HG02970 (cell line): ENCODE measurements at regions not wholly inside any gene's neighbourhood (a gene's known extent, or its start where the extent isn't known, plus 50 kb on each side); places are given as distances from the start of the nearest gene placed in this dataset.
A peak's percentile ranks its signal among the peaks of the same experiment; 100 is the strongest.
"Not testable (repeated sequence)": the region's sequence is repeated elsewhere in the genome, so short reads cannot be mapped to it uniquely, and the experiment has no call there.

Experiments
- ATAC-seq: cut with Tn5 transposase; IDR thresholded peaks from one replicate; pipeline ENCODE4 v1.9.1; 2021; ENCODE audit warnings: mild to moderate bottlenecking, moderate library complexity, moderate number of reproducible peaks; ENCODE audit not compliant: unreplicated experiment, low FRiP score

DNA sequence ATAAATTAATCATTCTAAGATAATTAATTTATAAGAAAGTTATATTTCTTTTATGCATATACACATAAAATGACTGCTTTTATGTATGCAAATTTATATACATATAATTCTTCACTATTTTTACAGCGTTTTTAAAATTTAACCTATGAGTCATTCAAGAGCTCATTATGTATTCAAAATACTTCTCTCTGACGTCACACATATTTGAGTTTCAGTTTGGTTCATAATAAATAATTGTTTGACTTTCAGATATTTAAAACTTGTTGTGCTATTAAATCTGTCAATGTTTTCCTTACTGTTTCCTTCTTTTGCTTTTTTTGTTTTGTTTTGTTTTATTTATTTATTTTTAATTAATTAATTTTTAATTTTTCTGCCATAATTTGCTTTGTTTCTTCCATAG lies 467.5 kb upstream of the ADGRB3 start:
- ATAC-seq, result no peak

DNA sequence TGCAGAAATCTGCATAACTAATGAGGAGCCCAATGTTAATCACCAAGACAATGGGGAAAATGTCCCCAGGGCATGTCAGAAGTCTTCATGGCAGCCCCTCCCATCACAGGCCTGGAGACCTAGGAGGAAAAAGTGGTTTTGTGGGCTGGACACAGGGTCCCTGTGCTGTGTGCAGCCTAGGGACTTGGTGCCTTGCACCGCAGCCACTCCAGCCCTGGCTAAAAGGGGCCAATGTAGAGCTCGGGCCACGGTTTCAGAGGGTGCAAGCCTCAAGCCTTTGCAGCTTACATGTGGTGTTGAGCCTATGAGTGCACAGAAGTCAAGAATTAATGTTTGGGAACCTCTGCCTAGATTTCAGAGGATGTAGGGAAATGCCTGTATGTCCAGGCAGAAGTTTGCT lies 474.3 kb upstream of the ADGRB3 start:
- not testable (repeated sequence) for ATAC-seq

DNA sequence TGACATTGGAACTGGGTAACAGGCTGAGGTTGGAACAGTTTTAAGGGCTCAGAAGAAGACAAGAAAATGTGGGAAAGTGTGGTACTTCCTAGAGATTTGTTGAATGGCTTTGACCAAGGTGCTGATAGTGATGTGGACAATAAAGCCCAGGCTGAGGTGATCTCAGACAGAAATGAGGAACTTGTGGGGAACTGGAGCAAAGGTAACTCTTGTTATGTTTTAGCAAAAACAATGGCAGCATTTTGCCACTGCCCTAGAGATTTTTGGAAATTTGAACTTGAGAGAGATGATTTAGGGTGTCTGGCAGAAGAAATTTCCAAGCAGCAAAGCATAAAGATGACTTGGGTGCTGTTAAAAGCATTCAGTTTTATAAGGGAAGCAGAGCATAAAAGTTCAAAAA lies 474.7 kb upstream of the ADGRB3 start:
- ATAC-seq, result no peak

DNA sequence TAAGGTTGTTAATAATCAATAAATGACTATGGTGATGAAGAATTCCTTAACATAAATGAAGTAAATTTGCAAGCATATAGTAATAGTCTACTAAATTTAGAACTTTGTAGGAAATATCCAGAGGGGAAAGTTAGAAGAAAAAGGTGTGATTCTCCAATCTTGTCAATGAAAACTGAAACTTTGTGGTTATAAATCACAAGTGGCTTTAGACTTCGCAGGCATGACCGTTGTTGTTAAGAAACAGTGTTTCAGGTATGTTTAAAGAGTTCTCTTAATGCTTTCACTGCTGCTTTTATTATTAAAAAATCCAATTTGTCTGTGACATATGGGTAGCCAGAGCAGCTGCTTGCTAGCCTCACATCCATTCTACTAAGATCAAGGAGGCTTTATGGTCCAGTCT lies 475.6 kb upstream of the ADGRB3 start:
- ATAC-seq, result no peak

DNA sequence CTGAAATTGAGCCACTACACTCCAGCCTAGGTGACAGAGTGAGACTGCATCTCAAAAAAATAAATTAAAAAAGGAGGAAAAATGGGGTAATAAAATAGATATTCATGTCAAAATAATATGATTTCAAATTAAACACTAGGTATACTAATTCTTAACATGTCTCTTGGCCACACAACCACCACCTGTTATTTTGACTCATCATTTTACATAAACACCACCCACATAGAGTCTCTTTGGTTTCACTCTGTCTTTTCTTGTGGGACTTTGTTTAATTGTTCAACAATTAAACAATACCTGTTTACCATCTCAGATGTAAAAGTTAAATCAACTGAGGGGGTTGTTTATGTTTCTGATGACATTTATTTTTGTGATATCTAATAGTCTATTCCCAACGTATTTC lies 476.8 kb upstream of the ADGRB3 start:
- no peak for ATAC-seq

DNA sequence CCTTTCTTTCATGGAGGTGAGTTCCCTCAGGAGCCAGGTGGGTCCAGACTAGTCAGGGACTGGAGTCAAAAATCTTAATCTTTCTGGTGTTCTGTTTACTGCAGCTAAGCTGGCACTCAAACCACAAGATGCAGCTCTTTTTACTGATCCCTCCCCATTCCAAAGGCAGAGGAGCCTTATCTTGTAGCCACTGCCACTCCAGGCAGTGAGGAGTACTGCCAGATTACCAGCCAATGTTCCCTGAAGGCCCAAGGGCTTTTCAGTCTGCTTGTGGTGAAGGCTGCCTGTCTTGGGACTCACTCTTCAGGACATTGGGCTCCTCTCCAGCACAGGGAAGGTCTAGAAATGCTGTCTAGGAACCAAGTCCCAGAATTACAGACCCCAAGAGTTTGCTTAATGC lies 490.4 kb upstream of the ADGRB3 start:
- no peak for ATAC-seq

DNA sequence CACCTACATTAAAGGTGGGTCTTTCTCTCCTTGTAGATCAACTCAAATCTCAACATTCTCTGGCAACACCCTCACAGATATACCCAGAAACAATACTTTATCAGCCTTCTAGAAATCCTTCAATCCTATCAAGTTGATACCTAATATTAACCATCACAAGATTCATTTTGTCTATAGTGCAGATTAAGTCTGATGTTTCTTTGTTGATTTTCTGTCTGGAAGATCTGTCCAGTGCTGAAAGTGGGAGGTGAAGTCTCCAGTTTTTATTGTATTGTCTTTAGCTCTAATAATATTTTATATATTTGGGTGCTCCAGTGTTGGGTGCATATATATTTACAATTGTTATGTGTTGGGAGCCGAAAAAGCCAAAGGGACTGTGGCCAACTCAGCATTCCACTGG lies 493.9 kb upstream of the ADGRB3 start:
- ATAC-seq, result no peak

DNA sequence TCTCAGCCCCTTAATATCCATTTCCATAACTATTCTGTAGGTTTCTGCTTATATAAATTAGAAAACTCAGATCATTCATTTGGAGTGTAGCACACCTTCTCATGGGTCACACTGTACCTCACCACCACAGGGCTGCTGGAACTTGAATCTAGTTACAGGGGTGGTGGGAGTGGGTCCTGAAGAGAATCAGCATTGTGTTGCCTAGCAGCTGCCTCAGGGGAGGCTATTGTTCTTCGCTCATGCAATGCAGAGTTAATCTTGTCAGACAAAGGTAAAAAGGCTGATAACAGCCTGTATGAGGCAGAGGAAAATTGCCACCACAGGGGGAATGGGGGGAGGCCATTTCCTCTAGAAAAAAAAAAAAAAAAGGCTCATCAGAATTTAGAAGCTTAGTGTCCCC lies 496.0 kb upstream of the ADGRB3 start:
- no peak for ATAC-seq

DNA sequence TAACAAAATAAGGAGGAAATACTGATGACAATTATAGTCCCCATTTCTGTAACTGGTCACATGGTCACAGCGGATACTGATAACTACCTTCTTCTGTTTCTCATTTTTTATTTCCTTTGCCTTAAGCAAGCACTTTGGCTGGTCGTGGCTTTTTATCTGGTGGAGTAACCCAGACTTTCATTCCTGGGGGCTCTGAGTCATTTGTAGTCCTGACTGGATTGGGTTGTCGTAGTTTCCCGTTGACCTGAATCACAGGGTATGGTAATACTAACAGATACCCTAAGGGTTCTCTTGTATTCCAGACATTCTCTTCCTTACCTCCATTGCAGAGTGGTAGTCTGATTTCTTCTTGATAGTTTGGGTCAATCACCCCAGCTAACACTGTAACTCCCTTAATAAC lies 500.3 kb upstream of the ADGRB3 start:
- ATAC-seq, result no peak

DNA sequence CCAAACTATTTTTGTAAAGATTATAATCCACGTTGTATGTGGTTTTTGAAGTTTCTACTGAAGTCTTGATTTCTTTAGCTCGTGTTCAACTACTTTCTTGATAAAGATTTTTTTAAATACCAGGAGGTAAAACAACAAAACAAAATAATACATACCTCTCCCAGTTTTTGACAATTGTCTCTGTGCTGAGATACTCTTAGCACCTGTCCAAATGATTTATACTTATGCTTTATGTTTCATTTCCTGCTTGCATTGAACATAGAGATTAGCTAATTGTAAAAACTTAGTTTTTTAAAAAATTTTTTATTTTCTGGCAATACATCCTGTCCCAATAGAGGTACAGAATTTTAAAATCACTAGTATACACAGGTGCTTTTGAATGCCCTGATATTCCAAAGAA lies 506.9 kb upstream of the ADGRB3 start:
- ATAC-seq, result no peak

DNA sequence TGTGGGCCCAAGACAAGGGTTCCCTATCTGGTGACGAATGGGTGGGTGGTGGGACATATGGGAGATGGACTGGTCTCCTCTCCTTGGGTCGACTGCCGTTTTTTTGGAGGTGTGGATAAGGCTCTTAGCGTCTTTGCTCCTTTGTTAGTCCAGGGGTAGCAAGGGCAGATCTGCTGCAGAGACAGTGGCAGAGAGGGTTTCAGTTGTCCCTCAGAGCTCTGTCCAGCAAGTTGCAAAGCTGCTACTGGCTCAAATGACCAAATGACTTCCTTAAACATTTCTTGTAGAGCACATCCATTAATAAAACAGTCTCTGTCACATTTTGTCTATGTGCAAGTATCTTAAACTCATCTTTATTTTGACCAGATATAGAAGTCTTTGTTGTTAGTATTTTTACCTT lies 508.0 kb upstream of the ADGRB3 start:
- ATAC-seq, result no peak

DNA sequence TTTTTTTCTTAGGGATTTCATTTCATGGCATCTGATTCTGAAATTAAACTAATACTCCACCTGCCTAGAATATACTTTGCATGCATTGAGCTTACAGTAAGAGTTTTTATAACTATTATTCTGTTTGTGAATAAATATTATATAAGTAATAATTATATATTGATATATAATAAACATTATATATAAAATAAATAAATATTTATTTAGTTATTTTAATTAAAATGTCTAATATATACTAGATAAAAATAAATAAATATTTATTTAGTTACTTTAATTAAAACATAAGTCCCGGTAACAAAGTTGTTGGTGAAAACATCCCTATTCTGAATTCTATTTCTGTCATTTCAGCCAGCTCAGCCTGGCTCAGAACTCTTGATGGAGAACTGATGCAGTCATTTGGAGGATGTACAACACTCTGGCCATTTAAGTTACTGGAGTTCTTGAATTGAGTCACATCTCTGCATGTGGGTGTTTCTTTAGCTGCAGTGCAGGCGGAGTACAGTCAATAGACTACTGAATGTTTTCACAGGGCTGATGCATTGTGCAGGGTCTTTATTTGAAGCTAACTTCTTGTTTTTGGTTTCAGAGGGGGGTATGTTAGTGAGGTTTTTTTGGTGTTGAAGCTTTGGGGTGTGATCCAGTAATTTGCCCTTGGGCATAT lies 508.9 kb upstream of the ADGRB3 start:
- peak; percentile 71 for ATAC-seq

DNA sequence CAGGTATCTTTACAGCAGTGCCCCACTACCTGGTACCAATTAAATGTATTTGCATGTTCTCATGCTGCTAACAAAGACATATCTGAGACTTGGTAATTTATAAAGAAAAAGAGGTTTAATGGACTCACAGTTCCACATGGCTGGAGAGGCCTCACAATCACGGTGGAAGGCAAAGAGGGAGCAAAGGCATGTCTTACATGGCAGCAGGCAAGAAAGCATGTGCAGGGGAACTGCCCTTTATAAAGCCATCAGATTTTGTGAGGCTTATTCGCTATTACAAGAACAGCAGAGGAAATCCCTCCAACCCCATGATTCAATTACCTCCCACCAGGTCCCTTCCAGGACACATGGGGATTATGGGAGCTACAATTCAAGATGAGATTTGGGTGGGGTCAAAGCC lies 512.1 kb upstream of the ADGRB3 start:
- not testable (repeated sequence) for ATAC-seq

DNA sequence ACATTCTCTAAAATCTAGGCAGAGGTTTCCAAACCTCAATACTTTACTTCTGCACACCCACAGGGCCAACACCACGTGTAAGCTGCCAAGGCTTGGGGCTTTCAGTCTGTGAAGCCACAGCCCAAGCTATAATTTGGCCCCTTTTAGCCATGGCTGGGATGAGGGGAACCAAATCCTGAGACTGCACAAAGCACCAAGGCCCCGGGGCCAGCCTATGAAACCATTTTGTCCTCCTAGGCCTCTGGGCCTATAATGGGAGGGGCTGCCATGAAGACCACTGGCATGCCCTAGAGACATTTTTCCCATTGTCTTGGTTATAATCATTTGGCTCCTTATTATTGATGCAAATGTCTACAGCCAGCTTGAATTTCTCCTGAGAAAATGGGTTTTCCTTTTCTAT lies 513.0 kb upstream of the ADGRB3 start:
- no peak for ATAC-seq

DNA sequence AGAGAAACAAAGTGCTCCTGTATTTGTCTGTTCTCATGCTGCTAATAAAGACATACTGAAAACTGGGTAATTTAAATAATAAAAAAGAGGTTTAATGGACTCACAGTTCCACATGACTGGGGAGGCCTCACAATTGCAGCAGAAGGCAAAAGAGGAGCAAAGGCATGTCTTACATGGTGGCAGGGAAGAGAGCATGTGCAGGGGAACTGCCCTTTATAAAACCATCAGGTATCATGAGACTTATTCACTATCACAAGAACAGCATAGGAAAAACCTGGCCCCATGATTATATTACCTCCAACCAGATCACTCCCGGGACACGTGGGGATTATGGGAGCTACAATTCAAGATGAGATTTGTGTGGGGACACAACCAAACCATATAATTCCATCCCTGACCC lies 514.1 kb upstream of the ADGRB3 start:
- not testable (repeated sequence) for ATAC-seq

DNA sequence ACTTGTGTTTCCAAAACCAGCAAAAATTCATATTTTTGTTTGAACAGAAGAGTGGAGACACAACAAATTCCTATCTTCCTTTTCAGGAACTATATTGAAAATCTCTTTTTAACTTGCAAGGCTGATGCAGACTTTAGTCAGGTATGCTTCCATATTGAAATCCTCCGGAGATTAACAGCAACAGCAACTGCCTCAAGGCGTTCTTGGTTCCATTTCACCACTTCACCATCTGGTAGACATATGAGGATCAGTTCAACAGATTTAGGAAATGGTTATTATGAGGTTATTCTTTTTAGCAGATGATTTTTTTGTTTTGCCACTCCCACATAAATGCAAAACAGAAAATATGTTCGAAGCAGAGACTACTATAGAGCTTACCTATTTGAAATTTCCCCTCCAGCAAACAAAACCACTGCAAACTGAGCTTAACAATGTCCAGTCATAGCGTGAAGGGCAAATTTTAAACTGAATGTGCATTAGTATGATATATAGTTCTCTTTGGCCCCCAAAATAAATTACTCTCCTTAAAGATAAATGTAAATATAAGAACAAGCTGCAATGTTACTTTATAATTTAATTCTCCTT lies 520.5 kb upstream of the ADGRB3 start:
- no peak for ATAC-seq

DNA sequence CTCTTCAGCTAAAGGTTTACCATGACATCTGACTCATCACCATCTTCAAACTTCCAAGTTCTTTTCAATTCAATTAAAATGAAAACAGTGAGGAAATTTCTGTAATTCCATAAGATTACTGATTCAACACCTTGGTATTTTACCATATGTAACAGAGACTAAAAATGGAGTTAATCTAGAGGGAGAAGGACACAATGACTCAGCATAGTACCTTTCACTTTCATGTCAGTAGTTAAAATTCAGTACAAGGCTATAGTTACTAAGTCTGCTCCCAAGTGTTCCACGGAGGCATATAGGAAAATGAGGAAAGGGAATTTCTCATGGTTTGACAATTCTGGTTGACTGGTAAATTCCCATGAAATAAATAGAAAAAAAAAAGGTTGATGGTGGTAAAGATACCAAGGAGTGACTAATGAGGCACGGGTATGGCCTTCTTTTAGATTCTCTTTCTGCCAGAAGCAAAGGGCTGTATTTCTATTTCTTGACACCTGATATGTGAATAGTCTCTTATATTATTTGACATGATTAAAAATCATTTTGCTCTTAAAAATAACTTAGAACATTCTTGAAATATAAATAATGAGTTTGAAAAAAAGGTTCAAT lies 526.7 kb upstream of the ADGRB3 start:
- no peak for ATAC-seq

DNA sequence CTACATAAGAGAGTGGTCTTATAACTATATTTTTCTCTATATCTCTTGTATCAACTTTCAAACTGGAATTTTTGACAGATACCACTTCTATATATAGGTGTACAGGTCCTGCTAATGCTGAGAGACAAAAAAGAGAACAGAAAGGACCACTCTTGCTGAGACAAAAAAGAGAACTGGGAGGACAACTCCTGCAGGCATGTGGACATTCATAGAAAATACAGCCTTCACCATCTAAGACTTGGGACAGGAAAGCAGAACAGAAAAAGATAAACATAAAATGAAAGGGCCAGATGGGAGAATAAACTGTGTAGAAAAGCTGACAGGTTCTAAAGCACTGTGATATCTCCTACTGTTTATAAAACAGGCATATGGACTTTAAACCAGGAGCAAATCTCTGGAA lies 541.0 kb upstream of the ADGRB3 start:
- peak; percentile 51 for ATAC-seq

DNA sequence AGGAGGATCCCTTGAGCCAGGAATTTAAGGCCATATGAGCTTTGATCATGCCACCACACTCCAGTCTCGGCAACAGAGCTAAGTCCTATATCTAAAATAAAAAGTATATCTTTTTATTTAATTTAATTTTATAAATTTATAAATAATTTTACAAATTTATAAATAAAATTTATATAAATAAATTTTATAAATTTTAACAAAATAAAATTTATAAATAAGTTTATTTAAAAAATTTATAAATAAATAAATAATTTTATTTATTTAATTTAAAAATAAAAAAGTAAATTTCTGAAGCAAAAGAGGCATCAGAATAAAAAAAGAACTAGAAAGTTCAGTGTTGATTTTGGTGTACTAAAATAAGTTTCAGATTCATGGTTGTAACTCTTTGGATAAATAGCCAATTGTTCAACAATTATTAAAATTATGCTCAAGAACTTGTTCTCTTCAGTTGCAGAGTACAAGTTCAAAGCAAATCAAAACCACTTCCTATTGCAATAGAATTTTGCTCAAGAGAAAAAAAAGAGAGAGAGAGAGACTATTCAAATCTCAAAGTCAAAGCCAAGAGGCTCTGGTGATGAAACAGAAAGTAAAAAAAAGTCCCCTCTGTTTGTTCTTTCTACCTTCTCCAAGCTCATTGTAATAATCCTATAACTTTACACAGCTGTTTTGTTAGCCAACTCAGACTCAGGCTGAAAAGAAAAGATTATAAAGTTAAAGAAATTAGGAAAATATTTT lies 547.5 kb upstream of the ADGRB3 start:
- peak; percentile 67 for ATAC-seq

DNA sequence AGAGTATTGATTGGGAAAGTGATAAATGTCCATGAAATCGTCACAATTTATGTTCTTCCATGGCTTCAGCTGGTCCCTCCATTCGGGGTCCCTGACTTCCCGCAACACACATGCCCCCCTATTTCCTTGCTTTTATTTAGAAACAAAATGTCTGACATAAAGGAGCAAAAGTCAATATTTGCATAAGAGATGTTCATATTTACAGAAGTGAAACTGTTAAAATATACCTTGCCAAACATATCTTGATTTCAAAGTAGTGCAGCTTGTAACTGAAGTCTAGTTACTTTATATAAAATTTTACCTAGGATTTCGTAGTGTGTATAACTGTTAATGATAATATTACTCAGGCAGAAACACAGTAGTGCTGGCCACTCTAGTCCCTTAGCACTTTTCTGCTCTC lies 548.9 kb upstream of the ADGRB3 start:
- no peak for ATAC-seq

DNA sequence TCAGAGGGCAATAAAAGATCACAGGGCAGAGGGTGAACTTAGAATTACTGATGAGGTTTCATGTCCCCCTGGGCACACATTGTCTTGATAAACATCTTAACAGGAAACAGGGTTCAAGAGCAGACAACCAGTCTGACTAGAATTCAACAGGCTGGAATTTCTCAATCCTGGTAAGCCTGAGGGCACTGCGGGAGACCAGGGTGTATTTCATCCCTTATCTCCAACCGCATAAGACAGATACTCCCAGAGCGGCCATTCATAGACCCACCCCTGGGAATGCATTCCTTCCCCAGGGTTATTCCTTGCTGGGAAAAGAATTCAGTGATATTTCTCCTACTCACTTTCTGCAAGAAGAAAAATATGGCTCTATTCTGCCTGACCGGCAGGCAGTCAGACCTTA lies 549.5 kb upstream of the ADGRB3 start:
- ATAC-seq, result not testable (repeated sequence)

DNA sequence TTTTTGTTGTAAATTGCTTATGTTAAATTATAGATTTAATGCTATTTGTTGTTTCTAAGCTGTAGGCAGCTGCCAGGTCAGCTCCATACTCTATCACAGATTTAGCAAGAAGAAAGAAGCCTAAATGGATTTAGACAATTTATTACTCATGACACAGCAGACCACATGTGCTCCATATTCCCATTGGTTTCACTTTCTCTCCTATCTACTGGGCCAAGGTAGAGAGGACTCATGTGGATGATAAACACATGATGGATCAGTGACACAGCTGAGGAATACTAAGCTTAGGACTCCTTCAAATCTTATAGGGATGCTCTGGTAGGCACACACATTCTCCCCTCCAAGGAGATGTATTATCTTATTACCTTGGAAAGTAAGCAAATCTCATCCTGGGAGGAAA lies 553.0 kb upstream of the ADGRB3 start:
- no peak for ATAC-seq
